Muscle layer of duodenum (tissue), 2 donors: ENCODE measurements at regions not wholly inside any gene's neighbourhood (a gene's known extent, or its start where the extent isn't known, plus 50 kb on each side); places are given as distances from the start of the nearest gene placed in this dataset.

ENCODE experiments used
- H3K27ac ChIP-seq: one replicate; pipeline ENCODE4 v1.7.0; 2013; ENCODE audit warnings: mild to moderate bottlenecking, low read length
- H3K27me3 ChIP-seq: one replicate; pipeline ENCODE4 v1.7.0; 2013; ENCODE audit warnings: low read depth, mild to moderate bottlenecking, control low read depth, low read length
- H3K36me3 ChIP-seq, 2 donors: one replicate each; pipeline ENCODE4 v1.7.0; 2013; ENCODE audit warnings: low read length in 2 of 2, control low read depth in 1 of 2, mild to moderate bottlenecking in 1 of 2; ENCODE audit not compliant: insufficient read depth in 2 of 2, control insufficient read depth in 1 of 2
- H3K4me1 ChIP-seq, 2 donors: one replicate each; pipeline ENCODE4 v1.7.0; 2013; ENCODE audit warnings: low read length in 2 of 2, mild to moderate bottlenecking in 2 of 2, control low read depth in 1 of 2, moderate library complexity in 1 of 2; ENCODE audit not compliant: insufficient read depth in 2 of 2, control insufficient read depth in 1 of 2
- H3K4me3 ChIP-seq, 2 donors: one replicate each; pipeline ENCODE4 v1.7.0; 2013; ENCODE audit warnings: low read length in 2 of 2, low read depth in 1 of 2, mild to moderate bottlenecking in 1 of 2
- H3K9me3 ChIP-seq, 2 donors: one replicate each; pipeline ENCODE4 v1.7.0; 2013; ENCODE audit warnings: low read length in 2 of 2, control low read depth in 1 of 2, mild to moderate bottlenecking in 1 of 2; ENCODE audit not compliant: control insufficient read depth in 1 of 2
- donor health status: healthy.

GRCh38 chr4:188627892-188628291 is 488.7 kb downstream of the TRIML1 start:
- no peaks in the 10 kb centered on the region for H3K36me3 ChIP-seq
- H3K27me3 ChIP-seq, result no peaks in the 10 kb centered on the region
- no peaks in the 10 kb centered on the region for H3K4me1 ChIP-seq
- no peak overlapping the region for H3K4me3 ChIP-seq
- H3K9me3 ChIP-seq, result no peaks in the 10 kb centered on the region
- H3K27ac ChIP-seq, result no peak overlapping the region

DNA sequence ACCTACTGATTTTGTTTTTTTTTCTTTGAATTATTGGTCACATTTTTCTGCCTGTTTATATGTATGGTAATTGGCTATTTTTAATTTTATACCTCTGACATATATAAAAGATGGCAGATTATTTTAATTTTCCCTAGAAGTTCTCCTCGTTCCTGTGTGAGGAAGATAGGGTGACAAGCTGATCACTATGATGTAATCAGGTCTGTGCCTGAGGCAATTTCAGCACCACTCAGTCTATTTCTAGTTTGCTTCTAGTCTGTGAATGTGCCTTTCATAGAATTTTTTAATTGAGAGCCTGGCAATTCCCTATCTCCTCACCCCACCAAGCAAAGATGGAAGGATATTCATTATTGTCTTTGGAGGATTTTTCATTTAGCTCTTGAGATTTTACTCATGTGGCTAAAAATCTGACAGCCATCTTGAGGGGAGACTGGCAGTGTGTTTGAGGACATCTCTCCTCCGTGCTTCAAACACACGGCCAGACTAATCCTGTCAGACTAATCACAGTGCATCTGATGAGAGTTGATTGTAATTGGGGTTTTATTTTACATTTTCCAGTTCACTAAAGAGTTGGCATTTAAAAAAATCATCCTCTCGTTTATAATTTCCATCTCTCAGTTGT is 500.3 kb downstream of the TRIML1 start:
- Histone ChIP-seq H3K27me3 (no peaks in the 10 kb centered on the region), H3K9me3 (no peaks in the 10 kb centered on the region), H3K27ac (no peak overlapping the region), H3K36me3 (no peaks in the 10 kb centered on the region), H3K4me1 (no peaks in the 10 kb centered on the region), H3K4me3 (no peak overlapping the region)

GRCh38 chr4:188647820-188648370 is 508.7 kb downstream of the TRIML1 start:
- H3K36me3 ChIP-seq, result no peaks in the 10 kb centered on the region
- H3K4me3 ChIP-seq, result no peak overlapping the region
- no peaks in the 10 kb centered on the region for H3K4me1 ChIP-seq
- H3K9me3 ChIP-seq, result no peaks in the 10 kb centered on the region
- H3K27me3 ChIP-seq, result no peaks in the 10 kb centered on the region
- no peak overlapping the region for H3K27ac ChIP-seq

- Histone ChIP-seq H3K27me3 (no peaks in the 10 kb centered on the region), H3K4me3 (no peak overlapping the region), H3K36me3 (no peaks in the 10 kb centered on the region), H3K4me1 (no peaks in the 10 kb centered on the region), H3K27ac (no peak overlapping the region), H3K9me3 (no peaks in the 10 kb centered on the region)
Observed at GRCh38 chr4:188649635-188650034, 510.4 kb downstream of the TRIML1 start.

GRCh38 chr4:188650516-188650915 is 511.3 kb downstream of the TRIML1 start:
- Histone ChIP-seq H3K4me3 (no peak overlapping the region), H3K27me3 (no peaks in the 10 kb centered on the region), H3K27ac (no peak overlapping the region), H3K4me1 (no peaks in the 10 kb centered on the region), H3K9me3 (no peaks in the 10 kb centered on the region), H3K36me3 (no peaks in the 10 kb centered on the region)

- Histone ChIP-seq H3K4me3 (no peak overlapping the region), H3K27ac (no peak overlapping the region), H3K9me3 (no peaks in the 10 kb centered on the region), H3K36me3 (no peaks in the 10 kb centered on the region), H3K4me1 (no peaks in the 10 kb centered on the region), H3K27me3 (no peaks in the 10 kb centered on the region)
Observed at GRCh38 chr4:188657365-188657764, 518.1 kb downstream of the TRIML1 start.

- Histone ChIP-seq H3K4me3 (no peak overlapping the region), H3K9me3 (no peaks in the 10 kb centered on the region), H3K36me3 (no peaks in the 10 kb centered on the region)
Observed at GRCh38 chr4:188658958-188659522, 519.8 kb downstream of the TRIML1 start.

GRCh38 chr4:188660796-188661195 is 521.6 kb downstream of the TRIML1 start:
- H3K9me3 ChIP-seq, result no peaks in the 10 kb centered on the region
- no peak overlapping the region for H3K4me3 ChIP-seq
- no peak overlapping the region for H3K27ac ChIP-seq
- no peaks in the 10 kb centered on the region for H3K36me3 ChIP-seq
- no peaks in the 10 kb centered on the region for H3K4me1 ChIP-seq
- H3K27me3 ChIP-seq, result no peaks in the 10 kb centered on the region

More at GRCh38 chr4:188658958-188659522, 519.8 kb downstream of the TRIML1 start:
- H3K4me1 ChIP-seq, result no peaks in the 10 kb centered on the region
- no peak overlapping the region for H3K27ac ChIP-seq
- no peaks in the 10 kb centered on the region for H3K27me3 ChIP-seq

GRCh38 chr4:188661502-188661901 is 522.3 kb downstream of the TRIML1 start:
- Histone ChIP-seq H3K4me1 (no peaks in the 10 kb centered on the region), H3K4me3 (no peak overlapping the region)

DNA sequence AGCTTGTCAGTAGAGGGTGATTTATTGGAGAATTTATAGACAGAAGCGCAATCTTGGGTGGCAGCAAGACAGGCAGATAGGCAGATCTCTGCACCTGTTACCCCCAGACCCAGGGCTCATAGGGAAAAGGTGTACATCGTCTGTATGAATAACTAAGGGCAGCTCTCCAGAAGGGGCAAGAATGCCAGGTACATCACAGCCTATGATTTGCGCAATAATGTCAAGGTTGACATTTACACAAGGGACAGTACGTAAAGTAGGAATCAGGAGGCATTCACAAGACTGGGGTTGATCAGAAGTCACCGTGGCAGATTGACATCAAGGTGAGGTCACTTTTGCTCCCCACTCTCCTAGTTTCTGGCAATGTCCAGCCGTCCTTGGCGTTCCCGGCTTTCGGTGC is 524.1 kb downstream of the TRIML1 start:
- H3K4me3 ChIP-seq, result no peak overlapping the region
- no peaks in the 10 kb centered on the region for H3K4me1 ChIP-seq
- H3K27me3 ChIP-seq, result no peaks in the 10 kb centered on the region
- H3K27ac ChIP-seq, result no peak overlapping the region
- H3K9me3 ChIP-seq, result no peaks in the 10 kb centered on the region
- H3K36me3 ChIP-seq, result no peaks in the 10 kb centered on the region

More at GRCh38 chr4:188661502-188661901, 522.3 kb downstream of the TRIML1 start:
- no peaks in the 10 kb centered on the region for H3K27me3 ChIP-seq
- no peak overlapping the region for H3K27ac ChIP-seq
- H3K9me3 ChIP-seq, result no peaks in the 10 kb centered on the region
- H3K36me3 ChIP-seq, result no peaks in the 10 kb centered on the region

- H3K4me3 ChIP-seq, result no peak overlapping the region
- no peaks in the 10 kb centered on the region for H3K27me3 ChIP-seq
- H3K36me3 ChIP-seq, result no peaks in the 10 kb centered on the region
- peaks cover 0 to under 1% of the 10 kb centered on the region in 2 donors for H3K9me3 ChIP-seq
- no peaks in the 10 kb centered on the region for H3K4me1 ChIP-seq
- H3K27ac ChIP-seq, result no peak overlapping the region
Observed at GRCh38 chr4:188665491-188666457, 526.5 kb downstream of the TRIML1 start.
